Gastroesophageal sphincter (tissue), 4 donors: ENCODE measurements at regions not wholly inside any gene's neighbourhood (a gene's known extent, or its start where the extent isn't known, plus 50 kb on each side); places are given as distances from the start of the nearest gene placed in this dataset.

Experiments used
- ATAC-seq: fragments of 150-250 bp; one replicate; pipeline ENCODE4 v1.9.1; 2016; ENCODE audit warnings: mild to moderate bottlenecking, moderate library complexity
- H3K27ac ChIP-seq, 4 donors: fragments of 200-600 bp; sonication (generic) in 3 of 4; 1 replicate in 3 of 4; 2 replicates in 1 of 4; pipeline ENCODE4 v1.5.1; 2016 to 2019
- H3K27me3 ChIP-seq: fragments of 200-600 bp; sonication (generic); one replicate; pipeline ENCODE4 v1.5.1; 2019
- H3K36me3 ChIP-seq, 2 donors: fragments of 200-600 bp; sonication (generic); one replicate each; pipeline ENCODE4 v1.5.1; 2019; ENCODE audit warnings: control low read depth in 1 of 2
- H3K4me1 ChIP-seq, 3 donors: fragments of 200-600 bp; sonication (generic); 1 replicate in 2 of 3; 2 replicates in 1 of 3; pipeline ENCODE4 v1.5.1; 2016 to 2019; ENCODE audit warnings: control low read depth in 2 of 3
- H3K4me3 ChIP-seq, 2 donors: fragments of 200-600 bp; sonication (generic); one replicate each; pipeline ENCODE4 v1.5.1; 2019; ENCODE audit warnings: mild to moderate bottlenecking in 1 of 2, moderate library complexity in 1 of 2
- H3K9me3 ChIP-seq, 3 donors: fragments of 200-600 bp; sonication (generic); one replicate each; pipeline ENCODE4 v1.5.1; 2017 to 2019; ENCODE audit warnings: control low read depth in 2 of 3
- EP300 ChIP-seq: sonication (generic); formaldehyde crosslinking; IDR thresholded peaks from one replicate; pipeline ENCODE4 v1.6.1; 2017; ENCODE audit warnings: antibody characterized with exemption, mild to moderate bottlenecking
- POLR2A ChIP-seq, 2 donors: fragments of 450-650 bp; IDR thresholded peaks; one replicate each; pipeline ENCODE4 v1.6.1; 2017; ENCODE audit warnings: antibody characterized with exemption in 2 of 2, mild to moderate bottlenecking in 2 of 2, moderate library complexity in 1 of 2
- POLR2AphosphoS5 ChIP-seq: sonication (generic); formaldehyde crosslinking; IDR thresholded peaks from one replicate; pipeline ENCODE4 v1.6.1; 2017; ENCODE audit warnings: antibody characterized with exemption
- WGBS, 2 donors: methylation state at CpG; one replicate each; pipeline ENCODE4 v1.1.5; 2018; ENCODE audit warnings: low coverage in 1 of 2; 5-methylcytosine and 5-hydroxymethylcytosine counted together
- TF ChIP-seq, protein P1 (sequence below), 4 experiments: fragments of 200-600 bp in 2 of 4; fragments of 450-650 bp in 2 of 4; sonication (generic) in 1 of 4; IDR thresholded peaks; one replicate each; pipeline ENCODE4 v1.5.1; 2017 to 2019; ENCODE audit warnings: antibody characterized with exemption in 4 of 4, mild to moderate bottlenecking in 2 of 4, moderate library complexity in 2 of 4

- WGBS, 2 donors: 60 to 66% methylated on average over 2 of the region's 2 CpGs
- Histone ChIP-seq H3K4me3 (no peak overlapping the region), H3K36me3 (no peaks in the 10 kb centered on the region), H3K27ac (no peak overlapping the region), H3K9me3 (no peaks in the 10 kb centered on the region), H3K27me3 (no peaks in the 10 kb centered on the region), H3K4me1 (no peaks in the 10 kb centered on the region)
- TF ChIP-seq, protein P1, sequence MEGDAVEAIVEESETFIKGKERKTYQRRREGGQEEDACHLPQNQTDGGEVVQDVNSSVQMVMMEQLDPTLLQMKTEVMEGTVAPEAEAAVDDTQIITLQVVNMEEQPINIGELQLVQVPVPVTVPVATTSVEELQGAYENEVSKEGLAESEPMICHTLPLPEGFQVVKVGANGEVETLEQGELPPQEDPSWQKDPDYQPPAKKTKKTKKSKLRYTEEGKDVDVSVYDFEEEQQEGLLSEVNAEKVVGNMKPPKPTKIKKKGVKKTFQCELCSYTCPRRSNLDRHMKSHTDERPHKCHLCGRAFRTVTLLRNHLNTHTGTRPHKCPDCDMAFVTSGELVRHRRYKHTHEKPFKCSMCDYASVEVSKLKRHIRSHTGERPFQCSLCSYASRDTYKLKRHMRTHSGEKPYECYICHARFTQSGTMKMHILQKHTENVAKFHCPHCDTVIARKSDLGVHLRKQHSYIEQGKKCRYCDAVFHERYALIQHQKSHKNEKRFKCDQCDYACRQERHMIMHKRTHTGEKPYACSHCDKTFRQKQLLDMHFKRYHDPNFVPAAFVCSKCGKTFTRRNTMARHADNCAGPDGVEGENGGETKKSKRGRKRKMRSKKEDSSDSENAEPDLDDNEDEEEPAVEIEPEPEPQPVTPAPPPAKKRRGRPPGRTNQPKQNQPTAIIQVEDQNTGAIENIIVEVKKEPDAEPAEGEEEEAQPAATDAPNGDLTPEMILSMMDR (IDR thresholded peaks at IDR 0.05): no peak
- no peak for TF ChIP-seq EP300
- TF ChIP-seq POLR2A (IDR thresholded peaks at IDR 0.05): no peak
- TF ChIP-seq POLR2AphosphoS5: no peak
- ATAC-seq: no peak
Observed at GRCh38 chr18:1222880-1223279, 318.2 kb downstream of the ADCYAP1 start.

DNA sequence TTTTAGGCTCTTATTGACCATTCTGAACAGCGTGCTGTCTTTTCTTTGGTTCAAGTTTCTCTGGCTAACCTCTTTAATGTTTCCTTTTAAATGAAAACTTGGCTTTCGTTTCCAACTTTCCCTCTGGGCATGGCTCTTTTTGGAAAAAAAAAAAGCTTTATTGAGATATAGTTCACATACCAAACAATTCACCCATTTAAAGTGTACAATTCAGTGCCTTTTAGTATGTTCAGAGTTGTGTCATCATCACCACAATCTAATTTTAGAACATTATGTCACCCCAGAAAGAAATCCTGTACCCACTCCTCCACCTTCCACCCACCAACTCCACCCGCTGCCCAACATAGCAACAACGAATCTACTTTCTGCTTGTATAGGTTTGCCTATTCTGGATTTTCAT, 322.4 kb downstream of the ADCYAP1 start:
- H3K4me3 ChIP-seq: no peak overlapping the region
- no peaks in the 10 kb centered on the region for H3K27me3 ChIP-seq
- peaks cover 0 to 12% (median 0%) of the 10 kb centered on the region in 3 donors for H3K9me3 ChIP-seq
- no peaks in the 10 kb centered on the region for H3K36me3 ChIP-seq
- ATAC-seq: no peak
- H3K4me1 ChIP-seq: no peaks in the 10 kb centered on the region
- TF ChIP-seq, protein P1 (IDR thresholded peaks at IDR 0.05): no peak
- TF ChIP-seq EP300: no peak
- TF ChIP-seq POLR2A (IDR thresholded peaks at IDR 0.05): no peak
- TF ChIP-seq POLR2AphosphoS5: no peak
- no peak overlapping the region for H3K27ac ChIP-seq
- WGBS, 2 donors: 76 to 100% methylated on average over 1 to 4 of the region's 4 CpGs

DNA sequence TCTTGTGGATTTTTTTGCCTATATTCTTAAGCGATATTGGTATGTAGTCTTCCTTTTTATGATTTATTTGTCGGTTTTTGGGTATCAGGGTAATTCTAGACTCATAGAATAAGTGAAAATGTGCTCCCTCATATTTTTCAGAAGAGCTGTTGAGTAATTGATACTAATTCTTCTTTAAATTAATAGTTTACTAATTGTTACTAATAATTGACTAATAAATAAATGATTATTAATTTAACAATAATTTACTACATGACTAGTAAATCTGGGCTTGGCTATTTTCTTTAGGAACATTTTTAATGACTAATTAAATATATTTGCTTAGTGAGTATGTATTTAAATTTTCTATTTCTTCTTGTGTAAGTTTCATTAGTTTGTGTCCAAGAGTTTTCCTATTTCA, 325.0 kb downstream of the ADCYAP1 start:
- Histone ChIP-seq H3K27ac (no peak overlapping the region), H3K4me1 (no peaks in the 10 kb centered on the region), H3K9me3 (peaks cover 0 to 31% (median 0%) of the 10 kb centered on the region in 3 donors), H3K4me3 (no peak overlapping the region), H3K27me3 (no peaks in the 10 kb centered on the region), H3K36me3 (no peaks in the 10 kb centered on the region)
- 86 to 88% methylated on average over 2 of the region's 2 CpGs for WGBS, 2 donors
- no peak for TF ChIP-seq POLR2A (IDR thresholded peaks at IDR 0.05)
- no peak for ATAC-seq

DNA sequence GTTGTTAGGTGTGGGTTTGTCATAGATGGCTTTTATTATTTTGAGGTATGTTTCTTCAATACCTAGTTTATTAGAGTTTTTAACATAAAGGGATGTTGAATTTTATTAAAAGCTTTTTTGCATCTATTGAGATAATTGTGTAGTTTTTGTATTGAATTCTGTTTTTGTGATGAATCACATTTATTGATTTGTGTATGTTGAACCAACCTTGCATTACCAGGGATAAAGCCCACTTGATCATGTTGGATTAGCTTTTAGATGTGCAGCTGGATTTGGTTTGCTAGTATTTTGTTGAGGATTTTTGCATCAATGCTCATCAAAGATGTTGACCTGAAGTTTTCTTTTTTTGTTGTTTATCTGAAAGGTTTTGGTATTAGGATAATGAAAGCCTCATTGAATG, 328.2 kb downstream of the ADCYAP1 start:
- TF ChIP-seq POLR2AphosphoS5: no peak
- no peak for TF ChIP-seq POLR2A (IDR thresholded peaks at IDR 0.05)
- no peak for TF ChIP-seq EP300
- H3K36me3 ChIP-seq: no peaks in the 10 kb centered on the region
- H3K27me3 ChIP-seq: no peaks in the 10 kb centered on the region
- ATAC-seq: no peak
- H3K27ac ChIP-seq: no peak overlapping the region
- H3K4me3 ChIP-seq: no peak overlapping the region
- H3K4me1 ChIP-seq: no peaks in the 10 kb centered on the region
- H3K9me3 ChIP-seq: peaks cover 0 to 48% (median 0%) of the 10 kb centered on the region in 3 donors

- TF ChIP-seq, protein P1 (IDR thresholded peaks at IDR 0.05): no peak
- TF ChIP-seq POLR2AphosphoS5 (no peak), POLR2A (IDR thresholded peaks at IDR 0.05) (no peak), EP300 (no peak)
- no peaks in the 10 kb centered on the region for H3K4me1 ChIP-seq
- peaks cover 0 to 13% (median 0%) of the 10 kb centered on the region in 3 donors for H3K9me3 ChIP-seq
- no peak overlapping the region for H3K4me3 ChIP-seq
- ATAC-seq: no peak
- 69 to 72% methylated on average over 4 of the region's 4 CpGs for WGBS, 2 donors
- no peaks in the 10 kb centered on the region for H3K36me3 ChIP-seq
- H3K27ac ChIP-seq: no peak overlapping the region
- H3K27me3 ChIP-seq: no peaks in the 10 kb centered on the region
Observed at GRCh38 chr18:1240701-1241100, 336.0 kb downstream of the ADCYAP1 start.

DNA sequence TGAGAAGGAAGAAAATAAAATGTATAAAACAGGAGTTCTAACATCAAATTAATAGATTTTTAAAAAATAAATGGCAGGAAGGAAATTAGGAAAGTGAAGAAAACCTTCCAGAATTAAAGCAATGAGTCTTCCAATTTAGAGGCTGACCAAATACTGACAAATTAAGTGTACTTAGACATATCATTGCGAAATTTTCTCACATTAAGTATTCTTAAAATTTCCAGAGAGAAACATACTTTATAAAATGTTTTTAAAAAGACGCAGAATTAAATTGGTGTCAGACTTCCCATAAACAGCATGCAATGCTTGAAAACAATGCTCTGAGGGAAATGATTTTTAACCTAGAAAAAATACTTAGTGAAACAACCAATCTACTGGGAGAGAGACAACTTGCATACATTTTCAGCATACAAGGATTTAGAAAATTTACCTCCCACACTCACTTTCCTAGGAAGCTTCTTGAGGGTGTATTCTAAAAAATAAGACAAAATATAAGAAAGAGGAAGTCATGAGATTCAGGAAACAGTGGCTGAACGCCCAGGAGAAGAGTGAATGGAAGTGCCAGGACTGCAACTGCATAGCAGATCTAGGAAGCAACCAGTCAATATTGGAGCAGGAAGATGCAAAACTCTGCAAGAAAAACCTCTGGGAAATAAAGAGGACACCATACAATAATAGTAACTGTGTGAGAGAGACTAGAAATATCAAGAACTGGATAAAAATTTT, 339.9 kb downstream of the ADCYAP1 start:
- Histone ChIP-seq H3K4me1 (no peaks in the 10 kb centered on the region), H3K27me3 (no peaks in the 10 kb centered on the region), H3K27ac (no peak overlapping the region), H3K4me3 (no peak overlapping the region), H3K9me3 (peaks cover 0 to 7% (median 0%) of the 10 kb centered on the region in 3 donors), H3K36me3 (no peaks in the 10 kb centered on the region)
- TF ChIP-seq, protein P1 (IDR thresholded peaks at IDR 0.05): no peak
- TF ChIP-seq POLR2A (IDR thresholded peaks at IDR 0.05): no peak
- TF ChIP-seq EP300: no peak
- no peak for TF ChIP-seq POLR2AphosphoS5
- 57 to 70% methylated on average over 3 of the region's 3 CpGs for WGBS, 2 donors
- no peak for ATAC-seq
